Neural cell (in vitro differentiated cells): ENCODE measurements at regions not wholly inside any gene's neighbourhood (a gene's known extent, or its start where the extent isn't known, plus 50 kb on each side); places are given as distances from the start of the nearest gene placed in this dataset.

Experiments
- H2AFZ ChIP-seq: fragments of 200-600, 300-800 bp; sonication (generic), shearing (Covaris generic); 2 replicates; pipeline ENCODE4 v1.6.0; 2014; ENCODE audit warnings: low read depth, mild to moderate bottlenecking, antibody characterized with exemption, low read length, moderate library complexity
- H3F3A ChIP-seq: fragments of 200-600 bp; shearing (Covaris generic); 2 replicates; pipeline ENCODE4 v1.6.1; 2016; ENCODE audit warnings: mild to moderate bottlenecking, moderate library complexity, mixed read lengths, antibody characterized with exemption, low read length; ENCODE audit not compliant: insufficient read depth, poor library complexity, severe bottlenecking
- H3K27ac ChIP-seq: fragments of 200-600, 300-800 bp; sonication (generic), shearing (Covaris generic); 2 replicates; pipeline ENCODE4 v1.5.1; 2014; ENCODE audit warnings: mild to moderate bottlenecking, low read length, moderate library complexity
- H3K27me3 ChIP-seq: fragments of 300-800, 200-600 bp; sonication (generic), shearing (Covaris generic); 2 replicates; pipeline ENCODE4 v1.6.0; 2014; ENCODE audit warnings: mild to moderate bottlenecking, low read depth, low read length, moderate library complexity; ENCODE audit not compliant: insufficient read depth
- H3K36me3 ChIP-seq: fragments of 300-800, 200-600 bp; sonication (generic), shearing (Covaris generic); 2 replicates; pipeline ENCODE4 v1.5.1; 2014; ENCODE audit warnings: mild to moderate bottlenecking, antibody characterized with exemption, low read length, moderate library complexity; ENCODE audit not compliant: insufficient read depth
- H3K4me2 ChIP-seq: fragments of 300-800, 200-600 bp; sonication (generic), shearing (Covaris generic); 2 replicates; pipeline ENCODE4 v1.6.0; 2014; ENCODE audit warnings: mild to moderate bottlenecking, low read length
- H3K4me3 ChIP-seq: fragments of 300-800, 200-600 bp; sonication (generic), shearing (Covaris generic); 2 replicates; pipeline ENCODE4 v1.5.1; 2014; ENCODE audit warnings: mild to moderate bottlenecking, low read length, moderate library complexity
- H3K79me2 ChIP-seq: fragments of 200-600 bp; shearing (Covaris generic); replicated peaks from 2 replicates; pipeline ENCODE4 v1.6.0; 2014; ENCODE audit warnings: mild to moderate bottlenecking, low read length, moderate library complexity; ENCODE audit not compliant: insufficient read depth
- H3K9ac ChIP-seq: fragments of 300-800, 200-600 bp; sonication (generic), shearing (Covaris generic); 2 replicates; pipeline ENCODE4 v1.6.1; 2016; ENCODE audit warnings: mild to moderate bottlenecking, low read length, mixed read lengths
- H3K9me2 ChIP-seq: fragments of 200-600 bp; shearing (Covaris generic); 2 replicates; pipeline ENCODE4 v1.6.1; 2016; ENCODE audit warnings: mild to moderate bottlenecking, low read length, mixed read lengths; ENCODE audit not compliant: insufficient read depth
- H3K9me3 ChIP-seq: fragments of 200-600, 300-800 bp; sonication (generic), shearing (Covaris generic); 2 replicates; pipeline ENCODE4 v1.6.1; 2016; ENCODE audit warnings: mild to moderate bottlenecking, mixed run types, low read length, moderate library complexity, mixed read lengths
- H4K20me1 ChIP-seq: fragments of 200-600 bp; shearing (Covaris generic); 2 replicates; pipeline ENCODE4 v1.6.1; 2016; ENCODE audit warnings: mild to moderate bottlenecking, mixed run types; ENCODE audit not compliant: insufficient read depth
- EP300 ChIP-seq: fragments of 450-650 bp; conservative IDR thresholded peaks from 2 replicates; pipeline ENCODE4 v1.6.1; 2014; ENCODE audit warnings: antibody characterized with exemption, mild to moderate bottlenecking, moderate library complexity; ENCODE audit not compliant: poor library complexity, severe bottlenecking
- EZH2 ChIP-seq: fragments of 200-600, 300-800 bp; shearing (Covaris generic), sonication (generic); IDR thresholded peaks from 2 replicates; pipeline ENCODE4 v1.6.1; 2014; ENCODE audit warnings: antibody characterized with exemption, low read length, borderline replicate concordance, mild to moderate bottlenecking; ENCODE audit not compliant: insufficient read depth, poor library complexity, severe bottlenecking
- MXI1 ChIP-seq: fragments of 450-650 bp; conservative IDR thresholded peaks from 2 replicates; pipeline ENCODE4 v1.6.1; 2014; ENCODE audit warnings: antibody characterized with exemption, mild to moderate bottlenecking; ENCODE audit not compliant: poor library complexity, severe bottlenecking
- POLR2AphosphoS5 ChIP-seq: IDR thresholded peaks from 2 replicates; pipeline ENCODE4 v1.6.1; 2012
- RAD21 ChIP-seq: fragments of 450-650 bp; conservative IDR thresholded peaks from 2 replicates; pipeline ENCODE4 v1.6.1; 2014; ENCODE audit warnings: antibody characterized with exemption, mild to moderate bottlenecking, moderate library complexity
- SMC3 ChIP-seq: fragments of 450-650 bp; conservative IDR thresholded peaks from 2 replicates; pipeline ENCODE4 v1.6.1; 2014; ENCODE audit warnings: antibody characterized with exemption, mild to moderate bottlenecking, moderate library complexity; ENCODE audit not compliant: poor library complexity
- TAF1 ChIP-seq: IDR thresholded peaks from 2 replicates; pipeline ENCODE4 v1.6.1; 2012; ENCODE audit warnings: low read depth
- TF ChIP-seq, protein P1 (sequence below): IDR thresholded peaks from 2 replicates; pipeline ENCODE4 v1.6.1; 2012; ENCODE audit warnings: borderline replicate concordance
- TF ChIP-seq, protein P2 (sequence below): fragments of 450-650 bp; IDR thresholded peaks from 2 replicates; pipeline ENCODE4 v1.5.1; 2014; ENCODE audit warnings: antibody characterized with exemption, mild to moderate bottlenecking, moderate library complexity; ENCODE audit not compliant: poor library complexity, severe bottlenecking

DNA sequence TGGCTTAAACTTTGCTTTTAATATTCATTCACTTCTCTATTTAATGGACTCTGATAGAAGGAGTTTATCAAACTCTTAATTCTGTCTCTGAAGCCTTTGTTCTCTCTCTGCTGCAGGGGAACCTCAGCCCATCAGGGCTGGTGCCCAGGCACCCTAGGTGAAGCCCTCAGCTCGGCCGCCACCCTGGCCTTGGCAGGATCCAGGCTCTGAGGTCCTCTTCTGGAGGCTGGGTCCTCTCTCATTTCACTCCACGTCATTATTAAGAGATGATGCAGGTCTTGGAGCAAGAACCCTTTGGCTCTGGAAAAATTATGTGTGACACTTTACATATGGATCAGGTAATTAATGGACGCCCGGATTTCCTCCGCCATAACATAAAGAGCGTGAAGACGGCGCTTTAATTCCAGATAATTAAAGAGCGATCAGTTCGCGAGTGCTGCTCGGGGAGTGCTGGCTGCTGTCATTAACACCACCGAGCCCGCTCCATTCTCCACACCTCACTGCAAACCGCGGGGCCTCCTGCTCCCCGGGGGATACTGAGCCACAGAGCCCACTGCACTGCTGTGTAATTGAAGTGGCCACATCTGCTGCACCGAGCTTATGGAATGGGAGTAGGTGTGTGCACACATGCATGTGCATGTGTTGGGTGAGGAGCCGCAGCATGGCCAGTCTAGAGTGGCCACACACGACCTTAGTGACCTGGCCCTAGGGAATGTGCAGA is 259.4 kb upstream of the TNRC6C start:
- Histone ChIP-seq H3K4me2 (no peak overlapping the region), H3K27ac (no peak overlapping the region), H2AFZ (no peak overlapping the region), H3K36me3 (no peaks in the 10 kb centered on the region), H3K79me2 (no peaks in the 10 kb centered on the region), H4K20me1 (no peaks in the 10 kb centered on the region), H3F3A (no peaks in the 10 kb centered on the region), H3K4me3 (no peak overlapping the region), H3K9me3 (peaks cover 8% of the 10 kb centered on the region), H3K9me2 (no peaks in the 10 kb centered on the region), H3K9ac (no peak overlapping the region), H3K27me3 (no peaks in the 10 kb centered on the region)
- TF ChIP-seq, protein P1, sequence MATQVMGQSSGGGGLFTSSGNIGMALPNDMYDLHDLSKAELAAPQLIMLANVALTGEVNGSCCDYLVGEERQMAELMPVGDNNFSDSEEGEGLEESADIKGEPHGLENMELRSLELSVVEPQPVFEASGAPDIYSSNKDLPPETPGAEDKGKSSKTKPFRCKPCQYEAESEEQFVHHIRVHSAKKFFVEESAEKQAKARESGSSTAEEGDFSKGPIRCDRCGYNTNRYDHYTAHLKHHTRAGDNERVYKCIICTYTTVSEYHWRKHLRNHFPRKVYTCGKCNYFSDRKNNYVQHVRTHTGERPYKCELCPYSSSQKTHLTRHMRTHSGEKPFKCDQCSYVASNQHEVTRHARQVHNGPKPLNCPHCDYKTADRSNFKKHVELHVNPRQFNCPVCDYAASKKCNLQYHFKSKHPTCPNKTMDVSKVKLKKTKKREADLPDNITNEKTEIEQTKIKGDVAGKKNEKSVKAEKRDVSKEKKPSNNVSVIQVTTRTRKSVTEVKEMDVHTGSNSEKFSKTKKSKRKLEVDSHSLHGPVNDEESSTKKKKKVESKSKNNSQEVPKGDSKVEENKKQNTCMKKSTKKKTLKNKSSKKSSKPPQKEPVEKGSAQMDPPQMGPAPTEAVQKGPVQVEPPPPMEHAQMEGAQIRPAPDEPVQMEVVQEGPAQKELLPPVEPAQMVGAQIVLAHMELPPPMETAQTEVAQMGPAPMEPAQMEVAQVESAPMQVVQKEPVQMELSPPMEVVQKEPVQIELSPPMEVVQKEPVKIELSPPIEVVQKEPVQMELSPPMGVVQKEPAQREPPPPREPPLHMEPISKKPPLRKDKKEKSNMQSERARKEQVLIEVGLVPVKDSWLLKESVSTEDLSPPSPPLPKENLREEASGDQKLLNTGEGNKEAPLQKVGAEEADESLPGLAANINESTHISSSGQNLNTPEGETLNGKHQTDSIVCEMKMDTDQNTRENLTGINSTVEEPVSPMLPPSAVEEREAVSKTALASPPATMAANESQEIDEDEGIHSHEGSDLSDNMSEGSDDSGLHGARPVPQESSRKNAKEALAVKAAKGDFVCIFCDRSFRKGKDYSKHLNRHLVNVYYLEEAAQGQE: no peak
- TF ChIP-seq, protein P2, sequence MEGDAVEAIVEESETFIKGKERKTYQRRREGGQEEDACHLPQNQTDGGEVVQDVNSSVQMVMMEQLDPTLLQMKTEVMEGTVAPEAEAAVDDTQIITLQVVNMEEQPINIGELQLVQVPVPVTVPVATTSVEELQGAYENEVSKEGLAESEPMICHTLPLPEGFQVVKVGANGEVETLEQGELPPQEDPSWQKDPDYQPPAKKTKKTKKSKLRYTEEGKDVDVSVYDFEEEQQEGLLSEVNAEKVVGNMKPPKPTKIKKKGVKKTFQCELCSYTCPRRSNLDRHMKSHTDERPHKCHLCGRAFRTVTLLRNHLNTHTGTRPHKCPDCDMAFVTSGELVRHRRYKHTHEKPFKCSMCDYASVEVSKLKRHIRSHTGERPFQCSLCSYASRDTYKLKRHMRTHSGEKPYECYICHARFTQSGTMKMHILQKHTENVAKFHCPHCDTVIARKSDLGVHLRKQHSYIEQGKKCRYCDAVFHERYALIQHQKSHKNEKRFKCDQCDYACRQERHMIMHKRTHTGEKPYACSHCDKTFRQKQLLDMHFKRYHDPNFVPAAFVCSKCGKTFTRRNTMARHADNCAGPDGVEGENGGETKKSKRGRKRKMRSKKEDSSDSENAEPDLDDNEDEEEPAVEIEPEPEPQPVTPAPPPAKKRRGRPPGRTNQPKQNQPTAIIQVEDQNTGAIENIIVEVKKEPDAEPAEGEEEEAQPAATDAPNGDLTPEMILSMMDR: no peak
- TF ChIP-seq EZH2 (no peak), EP300 (no peak), TAF1 (no peak), SMC3 (no peak), POLR2AphosphoS5 (no peak), RAD21 (no peak), MXI1 (no peak)

DNA sequence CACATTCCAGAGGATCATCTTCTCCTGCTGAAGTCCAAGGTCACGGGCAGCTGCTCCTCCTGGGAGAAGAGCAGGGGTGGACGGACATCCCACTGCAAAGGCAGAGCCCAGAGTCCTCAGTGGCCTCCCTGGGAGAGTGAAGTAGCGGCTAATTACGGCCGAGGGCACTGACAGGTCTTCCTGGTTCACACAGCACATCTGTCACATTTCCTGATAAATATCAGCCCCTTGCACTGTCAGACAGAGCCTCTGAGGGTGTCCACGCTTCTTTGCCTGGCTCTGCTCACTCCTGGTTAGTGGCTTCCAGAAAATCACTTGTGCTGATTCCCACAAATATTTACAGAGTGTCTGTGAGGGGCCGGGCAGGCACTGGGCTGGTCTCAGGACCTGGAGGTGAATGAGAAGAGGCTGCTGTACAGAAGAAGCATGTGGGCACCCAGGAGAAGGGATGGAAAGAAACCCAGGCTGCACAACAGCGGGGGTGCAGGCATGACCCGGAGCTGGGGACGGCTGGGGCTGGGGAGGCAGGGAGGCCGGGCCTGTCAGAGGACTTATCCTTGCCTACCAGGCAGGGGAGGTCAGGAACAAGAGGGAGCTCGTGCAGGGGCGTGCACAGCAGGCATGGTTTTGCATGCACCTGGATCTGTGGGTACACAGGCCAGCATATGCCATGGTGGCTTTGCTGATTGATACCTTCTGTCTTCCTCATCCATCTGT is 258.2 kb upstream of the TNRC6C start:
- no peaks in the 10 kb centered on the region for H3K9me2 ChIP-seq
- no peak overlapping the region for H3K4me3 ChIP-seq
- TF ChIP-seq POLR2AphosphoS5: no peak
- no peak for TF ChIP-seq MXI1
- TF ChIP-seq TAF1: no peak
- no peak for TF ChIP-seq SMC3
- TF ChIP-seq EZH2: no peak
- TF ChIP-seq RAD21: no peak
- TF ChIP-seq, protein P1: no peak
- no peak for TF ChIP-seq EP300
- TF ChIP-seq, protein P2: no peak
- no peak overlapping the region for H3K4me2 ChIP-seq
- no peaks in the 10 kb centered on the region for H3K79me2 ChIP-seq
- H3K9ac ChIP-seq: no peak overlapping the region
- no peaks in the 10 kb centered on the region for H3K36me3 ChIP-seq
- H2AFZ ChIP-seq: no peak overlapping the region
- H4K20me1 ChIP-seq: no peaks in the 10 kb centered on the region
- H3K27ac ChIP-seq: no peak overlapping the region
- H3K9me3 ChIP-seq: peaks cover 17% of the 10 kb centered on the region
- no peaks in the 10 kb centered on the region for H3K27me3 ChIP-seq
- no peaks in the 10 kb centered on the region for H3F3A ChIP-seq
